CD8-positive, alpha-beta memory T cell (primary cell): ENCODE measurements at regions not wholly inside any gene's neighbourhood (a gene's known extent, or its start where the extent isn't known, plus 50 kb on each side); places are given as distances from the start of the nearest gene placed in this dataset.

Experiments
- CTCF ChIA-PET: fragments of 350-600 bp; sonication (Branson Sonifier 250); formaldehyde crosslinking; loops from one replicate; lab custom pipeline; 2021; ENCODE audit warnings: antibody characterized with exemption; lab: Charles Lee
- POLR2A ChIA-PET: fragments of 350-600 bp; sonication (Branson Sonifier 250); formaldehyde crosslinking; loops from one replicate; lab custom pipeline; 2021; ENCODE audit warnings: antibody characterized with exemption; lab: Charles Lee
- DNase-seq, 5 donors: peaks; one replicate each; pipeline versions ENCODE4 v3.0.0 to v3.0.0-alpha.2; 2020 to 2022; ENCODE audit warnings: mixed read lengths in 1 of 5
- H3K27ac ChIP-seq: one replicate; pipeline ENCODE4 v1.7.0; 2013; ENCODE audit warnings: low read depth, mild to moderate bottlenecking, low read length, moderate library complexity
- H3K27me3 ChIP-seq: 2 replicates; pipeline ENCODE4 v1.7.0; 2013; ENCODE audit warnings: low read length, mild to moderate bottlenecking; ENCODE audit not compliant: insufficient read depth, poor library complexity, severe bottlenecking
- H3K36me3 ChIP-seq: 2 replicates; pipeline ENCODE4 v1.7.0; 2013; ENCODE audit warnings: mild to moderate bottlenecking, low read length, moderate library complexity; ENCODE audit not compliant: insufficient read depth
- H3K4me1 ChIP-seq: 2 replicates; pipeline ENCODE4 v1.7.0; 2013; ENCODE audit warnings: mild to moderate bottlenecking, low read length, moderate library complexity; ENCODE audit not compliant: insufficient read depth
- H3K4me3 ChIP-seq: 2 replicates; pipeline ENCODE4 v1.7.0; 2013; ENCODE audit warnings: mild to moderate bottlenecking, low read length
- H3K9me3 ChIP-seq: 2 replicates; pipeline ENCODE4 v1.7.0; 2013; ENCODE audit warnings: mild to moderate bottlenecking, low read length
- H3K27ac Mint-ChIP-seq, 8 donors: one replicate each; pipeline ENCODE4 v1.8.0; 2020 to 2021; ENCODE audit warnings: mixed read lengths in 8 of 8, mild to moderate bottlenecking in 6 of 8, inconsistent platforms in 3 of 8, moderate library complexity in 3 of 8
- H3K27me3 Mint-ChIP-seq, 2 donors: one replicate each; pipeline ENCODE4 v1.8.0; 2020 to 2021; ENCODE audit warnings: mixed read lengths in 2 of 2, mild to moderate bottlenecking in 1 of 2, moderate library complexity in 1 of 2
- H3K36me3 Mint-ChIP-seq, 3 donors: one replicate each; pipeline ENCODE4 v1.8.0; 2020 to 2021; ENCODE audit warnings: mixed read lengths in 3 of 3, inconsistent platforms in 1 of 3, mild to moderate bottlenecking in 1 of 3
- H3K4me1 Mint-ChIP-seq, 3 donors: one replicate each; pipeline ENCODE4 v1.8.0; 2020 to 2021; ENCODE audit warnings: mixed read lengths in 3 of 3, inconsistent platforms in 1 of 3, mild to moderate bottlenecking in 1 of 3
- H3K4me3 Mint-ChIP-seq, 7 donors: one replicate each; pipeline ENCODE4 v1.8.0; 2020 to 2021; ENCODE audit warnings: mixed read lengths in 7 of 7, mild to moderate bottlenecking in 6 of 7, moderate library complexity in 4 of 7, inconsistent platforms in 2 of 7
- H3K9me3 Mint-ChIP-seq, 5 donors: one replicate each; pipeline ENCODE4 v1.8.0; 2020 to 2022; ENCODE audit warnings: mixed read lengths in 5 of 5, mild to moderate bottlenecking in 3 of 5, moderate library complexity in 2 of 5, inconsistent platforms in 1 of 5

GRCh38 chr2:217366966-217367365, 507.1 kb upstream of the TNP1 start:
- no peaks in the 10 kb centered on the region for H3K4me1 ChIP-seq
- no peaks in the 10 kb centered on the region for H3K27me3 ChIP-seq
- CTCF ChIA-PET = no interaction called here
- no peak overlapping the region for H3K27ac ChIP-seq
- POLR2A ChIA-PET = no interaction called here
- DNase-seq = no peak
- Mint-ChIP-seq H3K36me3 (no peaks in the 10 kb centered on the region), H3K9me3 (peaks cover 0 to 2% (median 0%) of the 10 kb centered on the region in 5 donors), H3K4me1 (no peaks in the 10 kb centered on the region), H3K27me3 (peaks cover 0 to 5% of the 10 kb centered on the region in 2 donors), H3K27ac (no peak overlapping the region), H3K4me3 (no peak overlapping the region)
- H3K36me3 ChIP-seq = no peaks in the 10 kb centered on the region
- no peak overlapping the region for H3K4me3 ChIP-seq
- no peaks in the 10 kb centered on the region for H3K9me3 ChIP-seq

- Histone ChIP-seq H3K4me3 (no peak overlapping the region), H3K27me3 (no peaks in the 10 kb centered on the region), H3K9me3 (no peaks in the 10 kb centered on the region), H3K27ac (no peak overlapping the region), H3K4me1 (no peaks in the 10 kb centered on the region), H3K36me3 (no peaks in the 10 kb centered on the region)
- ChIA-PET CTCF (no interaction called here), POLR2A (no interaction called here)
- Mint-ChIP-seq H3K27me3 (peaks cover 0 to 2% of the 10 kb centered on the region in 2 donors), H3K4me1 (no peaks in the 10 kb centered on the region), H3K9me3 (peaks cover 0 to 2% (median 0%) of the 10 kb centered on the region in 5 donors), H3K36me3 (no peaks in the 10 kb centered on the region), H3K27ac (no peak overlapping the region), H3K4me3 (no peak overlapping the region)
- DNase-seq = no peak
Measured at GRCh38 chr2:217366266-217366895, 506.5 kb upstream of the TNP1 start.

GRCh38 chr2:217365656-217366055, 505.8 kb upstream of the TNP1 start:
- Mint-ChIP-seq H3K36me3 (no peaks in the 10 kb centered on the region), H3K27me3 (peaks cover 0 to 2% of the 10 kb centered on the region in 2 donors), H3K4me1 (no peaks in the 10 kb centered on the region), H3K4me3 (no peak overlapping the region), H3K9me3 (peaks cover 0 to 2% (median 0%) of the 10 kb centered on the region in 5 donors), H3K27ac (no peak overlapping the region)
- no peaks in the 10 kb centered on the region for H3K36me3 ChIP-seq
- POLR2A ChIA-PET = no interaction called here
- no peaks in the 10 kb centered on the region for H3K9me3 ChIP-seq
- H3K4me3 ChIP-seq = no peak overlapping the region
- DNase-seq = no peak
- no peaks in the 10 kb centered on the region for H3K27me3 ChIP-seq
- H3K4me1 ChIP-seq = no peaks in the 10 kb centered on the region
- H3K27ac ChIP-seq = no peak overlapping the region
- CTCF ChIA-PET = no interaction called here

GRCh38 chr2:217364224-217364623, 504.4 kb upstream of the TNP1 start:
- Mint-ChIP-seq H3K36me3 (no peaks in the 10 kb centered on the region), H3K4me1 (no peaks in the 10 kb centered on the region)

GRCh38 chr2:217363470-217363869, 503.6 kb upstream of the TNP1 start:
- CTCF ChIA-PET = no interaction called here
- Histone ChIP-seq H3K4me1 (no peaks in the 10 kb centered on the region), H3K9me3 (no peaks in the 10 kb centered on the region), H3K36me3 (no peaks in the 10 kb centered on the region), H3K27ac (no peak overlapping the region), H3K4me3 (no peak overlapping the region), H3K27me3 (no peaks in the 10 kb centered on the region)
- H3K27ac Mint-ChIP-seq = no peak overlapping the region
- H3K4me1 Mint-ChIP-seq = no peaks in the 10 kb centered on the region
- peaks cover 0 to 2% of the 10 kb centered on the region in 2 donors for H3K27me3 Mint-ChIP-seq
- H3K36me3 Mint-ChIP-seq = no peaks in the 10 kb centered on the region
- no peak overlapping the region for H3K4me3 Mint-ChIP-seq
- no peak for DNase-seq
- POLR2A ChIA-PET = no interaction called here
- H3K9me3 Mint-ChIP-seq = peaks cover 0 to 2% (median 0%) of the 10 kb centered on the region in 5 donors

More at GRCh38 chr2:217364224-217364623, 504.4 kb upstream of the TNP1 start:
- peaks cover 0 to 2% (median 0%) of the 10 kb centered on the region in 5 donors for H3K9me3 Mint-ChIP-seq
- Histone ChIP-seq H3K4me1 (no peaks in the 10 kb centered on the region), H3K9me3 (no peaks in the 10 kb centered on the region), H3K4me3 (no peak overlapping the region), H3K27ac (no peak overlapping the region), H3K27me3 (no peaks in the 10 kb centered on the region), H3K36me3 (no peaks in the 10 kb centered on the region)
- CTCF ChIA-PET = no interaction called here
- peaks cover 0 to 2% of the 10 kb centered on the region in 2 donors for H3K27me3 Mint-ChIP-seq
- DNase-seq = no peak
- H3K27ac Mint-ChIP-seq = no peak overlapping the region
- H3K4me3 Mint-ChIP-seq = no peak overlapping the region
- POLR2A ChIA-PET = no interaction called here

- no peak overlapping the region for H3K4me3 ChIP-seq
- Mint-ChIP-seq H3K27ac (no peak overlapping the region), H3K27me3 (no peaks in the 10 kb centered on the region), H3K4me1 (no peaks in the 10 kb centered on the region), H3K9me3 (peaks cover 0 to 3% (median 0%) of the 10 kb centered on the region in 5 donors), H3K4me3 (no peak overlapping the region), H3K36me3 (no peaks in the 10 kb centered on the region)
- DNase-seq = no peak
- no peaks in the 10 kb centered on the region for H3K36me3 ChIP-seq
- no peaks in the 10 kb centered on the region for H3K9me3 ChIP-seq
- H3K4me1 ChIP-seq = no peaks in the 10 kb centered on the region
- H3K27me3 ChIP-seq = no peaks in the 10 kb centered on the region
- CTCF ChIA-PET = no interaction called here
- POLR2A ChIA-PET = no interaction called here
- no peak overlapping the region for H3K27ac ChIP-seq
Measured at GRCh38 chr2:217362710-217363109, 502.8 kb upstream of the TNP1 start.

- ChIA-PET CTCF (no interaction called here), POLR2A (no interaction called here)
- no peak overlapping the region for H3K27ac ChIP-seq
Measured at GRCh38 chr2:217362286-217362685, 502.4 kb upstream of the TNP1 start.

GRCh38 chr2:217361483-217361880, 501.6 kb upstream of the TNP1 start:
- Mint-ChIP-seq H3K27me3 (no peaks in the 10 kb centered on the region), H3K9me3 (peaks cover 0 to 3% (median 0%) of the 10 kb centered on the region in 5 donors), H3K4me3 (no peak overlapping the region), H3K4me1 (no peaks in the 10 kb centered on the region), H3K27ac (peak overlapping the region in 1 of 8 donors; percentile 5), H3K36me3 (no peaks in the 10 kb centered on the region)
- no peaks in the 10 kb centered on the region for H3K4me1 ChIP-seq
- ChIA-PET CTCF (no interaction called here), POLR2A (no interaction called here)
- no peak for DNase-seq
- no peaks in the 10 kb centered on the region for H3K36me3 ChIP-seq
- H3K4me3 ChIP-seq = no peak overlapping the region
- H3K27me3 ChIP-seq = no peaks in the 10 kb centered on the region
- no peaks in the 10 kb centered on the region for H3K9me3 ChIP-seq
- H3K27ac ChIP-seq = no peak overlapping the region

More at GRCh38 chr2:217362286-217362685, 502.4 kb upstream of the TNP1 start:
- Mint-ChIP-seq H3K9me3 (peaks cover 0 to 3% (median 0%) of the 10 kb centered on the region in 5 donors), H3K27ac (peak overlapping the region in 1 of 8 donors; percentile 32), H3K4me3 (no peak overlapping the region), H3K36me3 (no peaks in the 10 kb centered on the region), H3K4me1 (no peaks in the 10 kb centered on the region), H3K27me3 (no peaks in the 10 kb centered on the region)
- H3K36me3 ChIP-seq = no peaks in the 10 kb centered on the region
- no peaks in the 10 kb centered on the region for H3K4me1 ChIP-seq
- no peak overlapping the region for H3K4me3 ChIP-seq
- DNase-seq = no peak
- H3K9me3 ChIP-seq = no peaks in the 10 kb centered on the region
- H3K27me3 ChIP-seq = no peaks in the 10 kb centered on the region
